PC-9 (cell line): ENCODE measurements at regions not wholly inside any gene's neighbourhood (a gene's known extent, or its start where the extent isn't known, plus 50 kb on each side); places are given as distances from the start of the nearest gene placed in this dataset.
"Not testable (repeated sequence)": the region's sequence is repeated elsewhere in the genome, so short reads cannot be mapped to it uniquely, and the experiment has no call there.

Experiments used
- CTCF ChIP-seq: fragments of 200-600 bp; sonication (generic); conservative IDR thresholded peaks from 2 replicates; pipeline ENCODE4 v1.6.1; 2017; ENCODE audit warnings: mixed run types, antibody characterized with exemption, mild to moderate bottlenecking, moderate library complexity
- EZH2 ChIP-seq: fragments of 200-600 bp; sonication (generic); IDR thresholded peaks from 2 replicates; pipeline ENCODE4 v1.8.0; 2017; ENCODE audit warnings: antibody characterized with exemption, low read depth

- TF ChIP-seq CTCF, EZH2: not testable (repeated sequence)
Measured at GRCh38 chrX:13480780-13481179, 88.6 kb upstream of the EGFL6 start.
